Panc1 (cell line): ENCODE measurements at regions not wholly inside any gene's neighbourhood (a gene's known extent, or its start where the extent isn't known, plus 50 kb on each side); places are given as distances from the start of the nearest gene placed in this dataset.

Source experiments
- ATAC-seq: fragments of 200-7000 bp; cut with Tn5 transposase; 2 replicates; pipeline ENCODE4 v1.9.1; 2020; ENCODE audit warnings: mild to moderate bottlenecking, moderate library complexity
- BruUV-seq: library from RNA; stranded (reverse); fragments of 400-500 nt; replicated peaks from 2 replicates; lab custom pipeline; 2021; lab: Mats Ljungman, UMichigan
- CTCF ChIA-PET: fragments of 300-600 bp; sonication (Branson Sonifier 250); formaldehyde crosslinking; loops from one replicate; lab custom pipeline; 2022; ENCODE audit warnings: antibody characterized with exemption; lab: Charles Lee
- POLR2A ChIA-PET: fragments of 300-600 bp; sonication (Branson Sonifier 250); formaldehyde crosslinking; loops from one replicate; lab custom pipeline; 2022; ENCODE audit warnings: antibody characterized with exemption; lab: Charles Lee
- DNase-seq: peaks from one replicate; pipeline ENCODE4 v3.0.0-alpha.2; 2010; ENCODE audit warnings: low read depth, low spot score
- H3K27ac ChIP-seq: 2 replicates; pipeline ENCODE4 v1.5.1; 2011; ENCODE audit warnings: mild to moderate bottlenecking, low read length, inconsistent platforms
- H3K27me3 ChIP-seq: fragments of 200-500 bp; sonication (Bioruptor generic); 2 replicates; pipeline ENCODE4 v1.6.0; 2014; ENCODE audit warnings: low read length, inconsistent platforms; ENCODE audit not compliant: control insufficient read depth, insufficient read depth
- H3K36me3 ChIP-seq: fragments of 200-500 bp; sonication (Bioruptor generic); 2 replicates; pipeline ENCODE4 v1.5.1; 2014; ENCODE audit warnings: inconsistent platforms, mild to moderate bottlenecking, low read length, moderate library complexity; ENCODE audit not compliant: control insufficient read depth, insufficient read depth
- H3K4me1 ChIP-seq: 2 replicates; pipeline ENCODE4 v1.5.1; 2011; ENCODE audit warnings: inconsistent platforms, mild to moderate bottlenecking, low read length, moderate library complexity; ENCODE audit not compliant: control insufficient read depth, insufficient read depth
- H3K4me3 ChIP-seq, 2 experiments: 2 replicates each; pipeline ENCODE4 v1.5.1; 2011 to 2012; ENCODE audit warnings: low read depth in 2 of 2, low read length in 2 of 2, mild to moderate bottlenecking in 2 of 2, inconsistent platforms in 1 of 2, moderate library complexity in 1 of 2
- H3K9me3 ChIP-seq: fragments of 200-500 bp; sonication (Bioruptor generic); 2 replicates; pipeline ENCODE4 v1.5.1; 2014; ENCODE audit warnings: low read depth, mild to moderate bottlenecking, inconsistent platforms, low read length, moderate library complexity; ENCODE audit not compliant: control insufficient read depth, insufficient read depth
- POLR2AphosphoS5 ChIP-seq: IDR thresholded peaks from 2 replicates; pipeline ENCODE4 v1.6.1; 2012; ENCODE audit warnings: mild to moderate bottlenecking, low read depth, low read length, moderate library complexity
- SIN3A ChIP-seq: IDR thresholded peaks from 2 replicates; pipeline ENCODE4 v1.6.1; 2012; ENCODE audit warnings: low read depth, mild to moderate bottlenecking, low read length, moderate library complexity, borderline replicate concordance; ENCODE audit not compliant: insufficient read depth
- TCF7L2 ChIP-seq: IDR thresholded peaks from 2 replicates; pipeline ENCODE4 v1.6.1; 2011; ENCODE audit warnings: mild to moderate bottlenecking, low read depth, low read length, inconsistent platforms
- in situ Hi-C: cut with HindIII; loops from 2 replicates; pipeline ENCODE4 v1.10.0; 2016; ENCODE audit warnings: low sequenced_read_pairs, low pct_unique_long_range_greater_than_20kb
- intact Hi-C: fragments of 100-400 bp; cut with micrococcal nuclease; formaldehyde crosslinking; loops from one replicate; pipeline ENCODE4 v1.10.0; 2022; ENCODE audit not compliant: unreplicated experiment
- TF ChIP-seq, protein P1 (sequence below), 2 experiments: IDR thresholded peaks; 2 replicates each; pipeline ENCODE4 v1.6.1; 2011 to 2012; ENCODE audit warnings: low read depth in 2 of 2, control low read depth in 1 of 2, low read length in 1 of 2, mild to moderate bottlenecking in 1 of 2, moderate library complexity in 1 of 2; ENCODE audit not compliant: insufficient read depth in 1 of 2
- TF ChIP-seq, protein P2 (sequence below): fragments of 450-650 bp; IDR thresholded peaks from 2 replicates; pipeline ENCODE4 v1.5.1; 2017; ENCODE audit warnings: mild to moderate bottlenecking

DNA sequence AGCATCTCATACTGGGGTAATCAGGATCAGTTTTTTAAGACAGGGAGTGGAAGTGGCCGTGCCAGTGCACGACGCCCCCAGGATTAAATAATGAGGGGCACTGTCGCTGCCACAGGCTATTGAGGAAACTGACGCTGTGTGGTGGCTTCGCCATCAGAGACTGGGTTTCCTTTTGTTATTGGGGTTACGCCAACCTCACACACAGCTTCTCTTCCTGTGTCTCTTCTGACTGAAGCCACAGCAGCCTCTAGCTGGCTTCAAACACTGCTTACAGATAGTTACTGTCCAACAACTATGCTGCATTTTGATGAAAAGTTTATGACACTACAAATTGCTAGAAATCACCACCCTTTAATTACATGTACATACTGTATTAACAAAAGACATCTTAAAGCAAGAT, 521.9 kb upstream of the SALL3 start:
- Histone ChIP-seq H3K4me3 (no peak overlapping the region), H3K36me3 (no peaks in the 10 kb centered on the region), H3K27me3 (peaks cover 11% of the 10 kb centered on the region), H3K9me3 (no peaks in the 10 kb centered on the region), H3K27ac (no peak overlapping the region), H3K4me1 (no peaks in the 10 kb centered on the region)
- DNase-seq, result no peak
- in situ Hi-C loops (no loop called here), intact Hi-C loops (no loop called here)
- BruUV-seq, result no TSS peak
- CTCF ChIA-PET, result interaction anchor here (0.7 kb wide), 1 partner anchor 370 kb away, joined by 3 read pairs; no protein-coding TSS in a partner anchor
- POLR2A ChIA-PET, result no interaction called here
- ATAC-seq, result no peak
- TF ChIP-seq SIN3A (no peak), POLR2AphosphoS5 (no peak), TCF7L2 (no peak)
- TF ChIP-seq, protein P1, sequence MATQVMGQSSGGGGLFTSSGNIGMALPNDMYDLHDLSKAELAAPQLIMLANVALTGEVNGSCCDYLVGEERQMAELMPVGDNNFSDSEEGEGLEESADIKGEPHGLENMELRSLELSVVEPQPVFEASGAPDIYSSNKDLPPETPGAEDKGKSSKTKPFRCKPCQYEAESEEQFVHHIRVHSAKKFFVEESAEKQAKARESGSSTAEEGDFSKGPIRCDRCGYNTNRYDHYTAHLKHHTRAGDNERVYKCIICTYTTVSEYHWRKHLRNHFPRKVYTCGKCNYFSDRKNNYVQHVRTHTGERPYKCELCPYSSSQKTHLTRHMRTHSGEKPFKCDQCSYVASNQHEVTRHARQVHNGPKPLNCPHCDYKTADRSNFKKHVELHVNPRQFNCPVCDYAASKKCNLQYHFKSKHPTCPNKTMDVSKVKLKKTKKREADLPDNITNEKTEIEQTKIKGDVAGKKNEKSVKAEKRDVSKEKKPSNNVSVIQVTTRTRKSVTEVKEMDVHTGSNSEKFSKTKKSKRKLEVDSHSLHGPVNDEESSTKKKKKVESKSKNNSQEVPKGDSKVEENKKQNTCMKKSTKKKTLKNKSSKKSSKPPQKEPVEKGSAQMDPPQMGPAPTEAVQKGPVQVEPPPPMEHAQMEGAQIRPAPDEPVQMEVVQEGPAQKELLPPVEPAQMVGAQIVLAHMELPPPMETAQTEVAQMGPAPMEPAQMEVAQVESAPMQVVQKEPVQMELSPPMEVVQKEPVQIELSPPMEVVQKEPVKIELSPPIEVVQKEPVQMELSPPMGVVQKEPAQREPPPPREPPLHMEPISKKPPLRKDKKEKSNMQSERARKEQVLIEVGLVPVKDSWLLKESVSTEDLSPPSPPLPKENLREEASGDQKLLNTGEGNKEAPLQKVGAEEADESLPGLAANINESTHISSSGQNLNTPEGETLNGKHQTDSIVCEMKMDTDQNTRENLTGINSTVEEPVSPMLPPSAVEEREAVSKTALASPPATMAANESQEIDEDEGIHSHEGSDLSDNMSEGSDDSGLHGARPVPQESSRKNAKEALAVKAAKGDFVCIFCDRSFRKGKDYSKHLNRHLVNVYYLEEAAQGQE (IDR thresholded peaks at IDR 0.05; ENCODE audit: insufficient read depth in 1 of 2, low read depth in 2 of 2, low read length in 1 of 2), result no peak
- TF ChIP-seq, protein P2, sequence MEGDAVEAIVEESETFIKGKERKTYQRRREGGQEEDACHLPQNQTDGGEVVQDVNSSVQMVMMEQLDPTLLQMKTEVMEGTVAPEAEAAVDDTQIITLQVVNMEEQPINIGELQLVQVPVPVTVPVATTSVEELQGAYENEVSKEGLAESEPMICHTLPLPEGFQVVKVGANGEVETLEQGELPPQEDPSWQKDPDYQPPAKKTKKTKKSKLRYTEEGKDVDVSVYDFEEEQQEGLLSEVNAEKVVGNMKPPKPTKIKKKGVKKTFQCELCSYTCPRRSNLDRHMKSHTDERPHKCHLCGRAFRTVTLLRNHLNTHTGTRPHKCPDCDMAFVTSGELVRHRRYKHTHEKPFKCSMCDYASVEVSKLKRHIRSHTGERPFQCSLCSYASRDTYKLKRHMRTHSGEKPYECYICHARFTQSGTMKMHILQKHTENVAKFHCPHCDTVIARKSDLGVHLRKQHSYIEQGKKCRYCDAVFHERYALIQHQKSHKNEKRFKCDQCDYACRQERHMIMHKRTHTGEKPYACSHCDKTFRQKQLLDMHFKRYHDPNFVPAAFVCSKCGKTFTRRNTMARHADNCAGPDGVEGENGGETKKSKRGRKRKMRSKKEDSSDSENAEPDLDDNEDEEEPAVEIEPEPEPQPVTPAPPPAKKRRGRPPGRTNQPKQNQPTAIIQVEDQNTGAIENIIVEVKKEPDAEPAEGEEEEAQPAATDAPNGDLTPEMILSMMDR, result no peak

GRCh38 chr18:78458356-78458755, 521.3 kb upstream of the SALL3 start:
- no peak for ATAC-seq
- intact Hi-C loops, result no loop called here
- TF ChIP-seq, protein P2, result no peak
- TF ChIP-seq SIN3A, result no peak
- TF ChIP-seq, protein P1 (IDR thresholded peaks at IDR 0.05; ENCODE audit: insufficient read depth in 1 of 2, low read depth in 2 of 2, low read length in 1 of 2), result no peak
- no peak for TF ChIP-seq TCF7L2
- no peaks in the 10 kb centered on the region for H3K36me3 ChIP-seq
- in situ Hi-C loops, result no loop called here
- H3K4me3 ChIP-seq, result no peak overlapping the region
- DNase-seq, result no peak
- H3K27me3 ChIP-seq, result peaks cover 11% of the 10 kb centered on the region
- ChIA-PET POLR2A (no interaction called here), CTCF (interaction anchor here (0.7 kb wide), 1 partner anchor 371 kb away, joined by 3 read pairs; no protein-coding TSS in a partner anchor)
- no peaks in the 10 kb centered on the region for H3K4me1 ChIP-seq
- no peak overlapping the region for H3K27ac ChIP-seq
- no peaks in the 10 kb centered on the region for H3K9me3 ChIP-seq
- no TSS peak for BruUV-seq
